OCI-LY7 (cell line): ENCODE measurements at regions not wholly inside any gene's neighbourhood (a gene's known extent, or its start where the extent isn't known, plus 50 kb on each side); places are given as distances from the start of the nearest gene placed in this dataset.

Experiments used
- BruUV-seq: library from RNA; stranded (reverse); fragments of 400-500 nt; replicated peaks from 2 replicates; lab custom pipeline; 2021; lab: Mats Ljungman, UMichigan
- CTCF ChIA-PET: fragments of 300-600 bp; sonication (Branson Sonifier 250); formaldehyde crosslinking; loops from one replicate; lab custom pipeline; 2022; ENCODE audit warnings: antibody characterized with exemption; ENCODE audit not compliant: unreplicated experiment; lab: Charles Lee
- POLR2A ChIA-PET: fragments of 300-600 bp; sonication (Branson Sonifier 250); formaldehyde crosslinking; loops from one replicate; lab custom pipeline; 2022; ENCODE audit warnings: antibody characterized with exemption; lab: Charles Lee
- DNase-seq: peaks from one replicate; pipeline ENCODE4 v3.0.0-alpha.2; 2015; ENCODE audit warnings: low spot score
- H2AFZ ChIP-seq: fragments of 200-600 bp; sonication (generic), shearing (Covaris generic); 2 replicates; pipeline ENCODE4 v1.6.1; 2014; ENCODE audit warnings: mild to moderate bottlenecking, antibody characterized with exemption, low read length, moderate library complexity
- H3K27ac ChIP-seq: fragments of 200-600 bp; sonication (generic); 2 replicates; pipeline ENCODE4 v1.5.1; 2014; ENCODE audit warnings: mixed run types, low read depth, mild to moderate bottlenecking, moderate library complexity, low read length, inconsistent platforms; ENCODE audit not compliant: poor library complexity, severe bottlenecking
- H3K36me3 ChIP-seq: fragments of 200-600 bp; sonication (generic); 2 replicates; pipeline ENCODE4 v1.6.1; 2014; ENCODE audit warnings: mild to moderate bottlenecking, antibody characterized with exemption, low read length, moderate library complexity, mixed read lengths; ENCODE audit not compliant: insufficient read depth
- H3K4me1 ChIP-seq: fragments of 200-600 bp; sonication (generic); 2 replicates; pipeline ENCODE4 v1.5.1; 2014; ENCODE audit warnings: mild to moderate bottlenecking, low read length; ENCODE audit not compliant: insufficient read depth, poor library complexity, severe bottlenecking
- H3K4me2 ChIP-seq: fragments of 200-600 bp; sonication (generic); 2 replicates; pipeline ENCODE4 v1.6.1; 2014; ENCODE audit warnings: mild to moderate bottlenecking, low read length
- H3K4me3 ChIP-seq: fragments of 200-600 bp; sonication (generic); 2 replicates; pipeline ENCODE4 v1.5.1; 2014; ENCODE audit warnings: mild to moderate bottlenecking, low read depth, low read length; ENCODE audit not compliant: poor library complexity, severe bottlenecking
- H3K79me2 ChIP-seq: fragments of 200-600 bp; sonication (generic); 2 replicates; pipeline ENCODE4 v1.6.1; 2016; ENCODE audit warnings: low read depth, mild to moderate bottlenecking, low read length, moderate library complexity, mixed read lengths; ENCODE audit not compliant: insufficient read depth
- H3K9me2 ChIP-seq: fragments of 200-600 bp; sonication (generic); 2 replicates; pipeline ENCODE4 v1.6.1; 2016; ENCODE audit warnings: mild to moderate bottlenecking, low read length, mixed read lengths; ENCODE audit not compliant: insufficient read depth
- H3K9me3 ChIP-seq: fragments of 200-600 bp; sonication (generic); 2 replicates; pipeline ENCODE4 v1.6.1; 2014; ENCODE audit warnings: mild to moderate bottlenecking, mixed run types, low read length, mixed read lengths
- H4K20me1 ChIP-seq: fragments of 200-600 bp; sonication (generic); 2 replicates; pipeline ENCODE4 v1.6.1; 2014; ENCODE audit warnings: mild to moderate bottlenecking, antibody characterized with exemption, low read length, moderate library complexity, mixed read lengths; ENCODE audit not compliant: insufficient read depth
- CTCF ChIP-seq: fragments of 200-600 bp; sonication (generic); conservative IDR thresholded peaks from 2 replicates; pipeline ENCODE4 v1.5.1; 2014; ENCODE audit warnings: mild to moderate bottlenecking, antibody characterized with exemption, low read length, moderate library complexity, mixed read lengths
- EZH2phosphoT487 ChIP-seq: fragments of 200-600 bp; sonication (generic); IDR thresholded peaks from 2 replicates; pipeline ENCODE4 v1.6.1; 2018; ENCODE audit warnings: low read depth, borderline replicate concordance, mild to moderate bottlenecking, mixed run types, antibody characterized with exemption, low read length, moderate library complexity, mixed read lengths
- intact Hi-C: fragments of 100-400 bp; cut with micrococcal nuclease; formaldehyde crosslinking; loops from one replicate; pipeline ENCODE4 v1.10.0; 2022; ENCODE audit not compliant: unreplicated experiment

- no TSS peak for BruUV-seq
- CTCF ChIA-PET: no interaction called here
- H3K27ac ChIP-seq: no peak overlapping the region
Measured at GRCh38 chr1:232180779-232181136, 449.2 kb downstream of the SIPA1L2 start.

GRCh38 chr1:232179896-232180778, 449.8 kb downstream of the SIPA1L2 start:
- no peaks in the 10 kb centered on the region for H4K20me1 ChIP-seq
- no peak overlapping the region for H3K4me3 ChIP-seq
- H2AFZ ChIP-seq: no peak overlapping the region
- no TSS peak for BruUV-seq
- no peaks in the 10 kb centered on the region for H3K4me1 ChIP-seq
- no peaks in the 10 kb centered on the region for H3K79me2 ChIP-seq
- H3K36me3 ChIP-seq: no peaks in the 10 kb centered on the region
- no peaks in the 10 kb centered on the region for H3K9me3 ChIP-seq
- CTCF ChIA-PET: no interaction called here
- intact Hi-C loops: no loop called here
- no peak overlapping the region for H3K27ac ChIP-seq
- DNase-seq: no peak
- POLR2A ChIA-PET: no interaction called here
- no peak overlapping the region for H3K4me2 ChIP-seq
- no peak for TF ChIP-seq EZH2phosphoT487
- no peak for TF ChIP-seq CTCF
- no peaks in the 10 kb centered on the region for H3K9me2 ChIP-seq

More at GRCh38 chr1:232180779-232181136, 449.2 kb downstream of the SIPA1L2 start:
- intact Hi-C loops: no loop called here
- no peaks in the 10 kb centered on the region for H3K79me2 ChIP-seq
- no peak for DNase-seq
- POLR2A ChIA-PET: no interaction called here
- H3K4me3 ChIP-seq: no peak overlapping the region
- no peaks in the 10 kb centered on the region for H4K20me1 ChIP-seq
- no peaks in the 10 kb centered on the region for H3K4me1 ChIP-seq
- TF ChIP-seq CTCF (no peak), EZH2phosphoT487 (no peak)
- no peaks in the 10 kb centered on the region for H3K9me3 ChIP-seq
- H3K4me2 ChIP-seq: no peak overlapping the region
- no peaks in the 10 kb centered on the region for H3K9me2 ChIP-seq
- no peaks in the 10 kb centered on the region for H3K36me3 ChIP-seq
- no peak overlapping the region for H2AFZ ChIP-seq

GRCh38 chr1:232178191-232178590, 451.7 kb downstream of the SIPA1L2 start:
- POLR2A ChIA-PET: no interaction called here
- H3K36me3 ChIP-seq: no peaks in the 10 kb centered on the region

More at GRCh38 chr1:232178191-232178590, 451.7 kb downstream of the SIPA1L2 start:
- no peak overlapping the region for H3K4me2 ChIP-seq
- H3K9me3 ChIP-seq: no peaks in the 10 kb centered on the region
- no peaks in the 10 kb centered on the region for H3K79me2 ChIP-seq
- DNase-seq: no peak
- H4K20me1 ChIP-seq: no peaks in the 10 kb centered on the region
- no peak overlapping the region for H2AFZ ChIP-seq
- intact Hi-C loops: no loop called here
- H3K9me2 ChIP-seq: no peaks in the 10 kb centered on the region
- H3K4me1 ChIP-seq: no peaks in the 10 kb centered on the region
- CTCF ChIA-PET: no interaction called here
- no peak overlapping the region for H3K4me3 ChIP-seq
- H3K27ac ChIP-seq: no peak overlapping the region
- no TSS peak for BruUV-seq
- TF ChIP-seq CTCF (no peak), EZH2phosphoT487 (no peak)
